ENCODE measurements at regions not wholly inside any gene's neighbourhood (a gene's known extent, or its start where the extent isn't known, plus 50 kb on each side); places are given as distances from the start of the nearest gene placed in this dataset.

DNA sequence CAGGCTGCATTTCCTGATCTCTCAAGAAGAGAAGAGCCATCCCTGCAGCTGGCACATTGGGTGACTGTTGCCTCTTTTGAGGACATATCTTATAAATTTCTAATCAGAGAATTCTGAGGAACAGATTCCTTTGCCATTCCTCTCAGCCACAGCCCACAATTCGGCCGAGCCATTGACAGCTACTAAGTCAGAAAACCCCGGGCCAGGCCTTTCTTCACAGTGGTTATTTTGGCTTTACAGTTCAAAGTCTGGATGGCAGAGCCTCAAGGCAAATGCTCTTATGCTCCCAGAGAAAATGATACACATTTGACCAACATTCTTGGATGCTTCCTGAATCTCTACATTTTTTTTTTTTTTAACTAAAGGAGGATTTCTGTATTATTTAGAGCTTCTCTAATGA is 138.4 kb upstream of the FRMD6 start:
- DNase-seq (ENCODE audit: low spot score) = no peak

DNA sequence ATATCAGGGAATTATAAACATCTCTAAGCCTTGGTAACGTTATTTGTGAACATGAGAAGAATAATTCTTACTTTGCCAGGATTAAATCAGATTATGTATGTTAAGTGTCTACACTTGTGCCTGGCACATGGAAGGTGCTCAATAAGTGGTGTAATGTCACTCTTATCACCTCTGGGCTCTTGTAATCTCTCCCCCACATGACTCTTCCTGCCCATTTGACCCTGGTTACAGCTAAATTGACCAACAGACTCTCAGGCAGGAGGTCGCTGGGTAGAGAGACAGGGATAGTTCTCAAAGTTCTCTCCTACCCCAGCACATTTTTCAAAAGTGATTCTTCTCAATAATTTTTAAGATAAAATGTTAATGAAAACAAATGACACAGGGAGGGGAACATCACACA is 137.8 kb upstream of the FRMD6 start:
- no peak for DNase-seq (ENCODE audit: low spot score)

GRCh38 chr14:51515611-51516010 is 136.1 kb upstream of the FRMD6 start:
- DNase-seq (ENCODE audit: low spot score) = no peak

- no peak for DNase-seq (ENCODE audit: low spot score)
These were observed 134.9 kb upstream of the FRMD6 start for GRCh38 chr14:51516706-51517395.

DNA sequence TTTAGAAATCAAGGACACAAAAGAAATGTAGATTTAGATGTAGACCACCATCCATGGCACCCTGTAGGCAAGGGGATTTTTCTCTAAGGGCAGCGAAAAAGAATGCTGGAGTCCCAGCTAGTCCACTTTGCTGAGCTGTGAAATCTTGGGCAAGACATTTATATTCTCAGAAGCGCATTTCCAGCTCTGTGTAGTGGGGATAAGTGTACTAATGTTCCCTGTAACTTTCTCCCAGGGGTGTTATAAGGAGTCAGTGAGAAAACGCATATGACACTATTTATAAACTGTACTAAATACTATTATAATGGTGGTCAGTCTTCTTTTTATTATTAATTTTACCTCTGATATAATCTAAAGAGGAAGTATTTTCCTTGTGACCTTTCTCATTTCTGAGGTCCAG is 133.4 kb upstream of the FRMD6 start:
- no peak for DNase-seq (ENCODE audit: low spot score)

DNA sequence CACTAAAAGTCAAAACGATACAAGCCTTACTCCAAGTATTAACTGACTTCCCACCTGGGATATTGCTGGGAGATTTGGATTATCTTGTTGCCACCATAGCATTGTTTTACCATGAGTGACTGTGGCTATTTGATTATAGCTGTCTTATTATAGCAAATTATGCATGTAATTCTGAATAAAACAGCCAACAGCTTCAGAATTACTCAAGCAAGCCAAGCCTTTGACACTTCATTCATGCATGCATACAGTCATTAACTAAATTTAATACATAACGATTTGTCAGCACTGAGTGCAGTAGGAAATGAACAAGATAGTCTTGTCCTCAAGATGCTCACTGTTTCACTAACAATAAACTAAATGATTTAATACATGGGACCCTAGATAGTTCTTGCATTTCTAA is 133.0 kb upstream of the FRMD6 start:
- DNase-seq (ENCODE audit: low spot score) = no peak

DNA sequence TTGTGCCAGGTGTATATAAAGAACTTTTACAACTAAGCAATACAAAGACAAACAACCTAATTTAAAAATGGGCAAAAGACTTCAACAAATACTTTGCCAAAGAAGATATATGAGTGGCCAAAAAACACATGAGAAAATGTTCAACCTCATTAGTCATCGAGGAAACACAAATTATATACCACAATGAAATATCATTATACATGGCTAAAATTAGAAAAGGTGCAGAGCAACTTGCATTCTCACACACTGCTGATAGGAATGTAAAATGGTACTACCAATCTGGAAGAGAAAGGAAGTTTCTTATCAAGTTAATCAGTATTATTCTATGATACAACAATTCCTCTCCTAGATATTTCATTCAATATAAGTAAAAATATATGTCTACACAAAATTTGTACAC is 131.6 kb upstream of the FRMD6 start:
- no peak for DNase-seq (ENCODE audit: low spot score)

DNA sequence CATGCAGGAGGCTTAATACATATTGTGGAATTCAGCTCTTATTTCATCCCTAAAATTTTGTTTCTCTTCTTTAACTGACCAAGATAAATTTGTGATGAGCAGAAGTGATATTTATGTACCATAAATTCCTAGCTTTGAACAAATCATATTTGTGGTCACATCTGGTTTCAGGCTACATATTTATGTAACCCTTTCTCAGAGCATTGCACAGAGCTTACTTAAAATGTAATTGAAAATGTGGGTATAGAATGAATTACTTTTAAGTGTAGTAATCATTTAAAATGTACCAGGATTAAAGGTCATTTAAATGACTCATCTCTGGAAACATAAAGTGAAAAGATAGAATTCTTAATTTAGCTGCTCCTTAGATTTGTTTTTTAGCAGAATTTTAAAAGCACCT is 129.9 kb upstream of the FRMD6 start:
- DNase-seq (ENCODE audit: low spot score) = no peak

GRCh38 chr14:51523243-51523642 is 128.5 kb upstream of the FRMD6 start:
- no peak for DNase-seq (ENCODE audit: low spot score)

DNA sequence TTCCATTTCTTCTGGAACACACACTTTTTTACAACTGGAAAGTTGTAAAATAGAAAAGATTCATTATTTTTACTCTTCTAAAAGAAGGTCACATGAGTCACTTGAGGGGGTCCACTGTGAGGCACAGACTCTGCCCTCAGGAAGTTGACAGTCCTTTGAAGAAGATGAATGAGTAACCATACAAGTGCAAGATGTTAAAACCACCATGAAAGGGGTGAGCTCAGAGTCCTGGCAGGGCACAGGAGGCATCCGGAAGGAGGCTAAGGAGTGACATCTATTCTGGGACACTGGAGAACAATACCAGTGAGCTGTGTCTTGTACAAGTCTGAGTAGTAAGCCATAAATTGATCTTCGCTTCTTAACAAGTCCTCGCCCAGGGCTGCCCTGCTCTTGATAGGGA is 126.0 kb upstream of the FRMD6 start:
- DNase-seq (ENCODE audit: low spot score) = no peak

- DNase-seq (ENCODE audit: low spot score) = no peak
These were observed 124.6 kb upstream of the FRMD6 start for GRCh38 chr14:51527073-51527472.

DNA sequence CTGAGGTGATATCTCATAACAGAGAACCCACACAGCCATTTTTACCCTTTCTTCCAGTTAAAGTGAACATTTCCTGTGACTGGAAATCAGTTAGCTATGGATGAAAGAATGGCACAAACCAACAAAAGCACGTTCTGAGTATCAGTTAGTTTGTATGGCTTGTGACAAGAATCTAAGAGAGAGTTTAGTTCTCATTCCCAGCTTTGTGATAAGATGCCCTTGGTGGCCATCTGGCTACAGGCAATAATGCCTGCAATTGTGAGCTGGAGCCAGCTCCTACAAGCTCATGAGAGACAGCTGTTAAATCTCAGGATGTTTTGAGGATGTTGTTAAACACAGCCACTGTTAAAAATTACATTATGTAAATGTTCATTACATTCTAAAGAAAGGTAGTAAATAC is 122.0 kb upstream of the FRMD6 start:
- DNase-seq (ENCODE audit: low spot score) = no peak

- no peak for DNase-seq (ENCODE audit: low spot score)
These were observed 118.5 kb upstream of the FRMD6 start for GRCh38 chr14:51533160-51533559.

- no peak for DNase-seq (ENCODE audit: low spot score)
These were observed 117.7 kb upstream of the FRMD6 start for GRCh38 chr14:51533872-51534553.

GRCh38 chr14:51534610-51535011 is 117.1 kb upstream of the FRMD6 start:
- DNase-seq (ENCODE audit: low spot score) = no peak

GRCh38 chr14:51535443-51536044 is 116.2 kb upstream of the FRMD6 start:
- no peak for DNase-seq (ENCODE audit: low spot score)

DNA sequence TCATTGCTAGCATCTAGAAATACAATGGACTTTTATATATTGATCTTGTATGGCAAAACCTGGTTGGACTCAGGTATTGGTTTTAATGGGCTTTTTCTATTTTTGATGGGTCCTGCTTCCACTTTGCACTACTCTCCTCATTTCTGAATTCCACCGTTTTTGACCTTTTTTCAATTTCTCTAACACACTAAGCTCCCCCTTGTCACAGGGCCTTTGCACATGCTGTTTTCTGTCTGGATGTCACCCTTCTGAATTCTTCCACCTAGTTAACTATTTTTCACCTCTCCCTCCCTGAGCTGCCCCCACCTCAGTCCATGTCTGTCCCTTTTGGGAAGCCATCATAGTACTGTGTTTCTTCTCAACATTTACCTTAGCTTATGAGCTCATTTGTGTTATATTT is 112.7 kb upstream of the FRMD6 start:
- DNase-seq (ENCODE audit: low spot score) = no peak

- no peak for DNase-seq (ENCODE audit: low spot score)
These were observed 112.1 kb upstream of the FRMD6 start for GRCh38 chr14:51539571-51540037.

DNA sequence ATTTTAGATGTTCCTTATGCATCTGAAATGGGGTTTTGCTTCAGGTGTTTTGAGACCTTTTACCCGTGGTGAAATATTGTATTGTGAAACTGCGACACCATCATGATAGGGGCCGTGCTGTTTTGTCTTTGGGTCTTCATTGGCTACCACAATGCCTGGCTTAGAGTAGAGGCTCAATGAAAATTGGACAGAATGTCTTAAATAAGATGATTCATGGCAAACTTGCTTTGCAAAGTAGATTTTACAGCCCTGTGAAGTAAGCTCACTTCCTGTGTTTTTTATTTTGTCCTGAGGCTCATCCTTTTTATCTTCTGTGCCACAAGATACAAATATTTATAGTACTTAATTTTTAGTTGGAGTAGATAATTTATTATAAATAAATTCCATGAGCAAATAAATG is 111.3 kb upstream of the FRMD6 start:
- no peak for DNase-seq (ENCODE audit: low spot score)

GRCh38 chr14:51544471-51544870 is 107.2 kb upstream of the FRMD6 start:
- no peak for DNase-seq (ENCODE audit: low spot score)

DNA sequence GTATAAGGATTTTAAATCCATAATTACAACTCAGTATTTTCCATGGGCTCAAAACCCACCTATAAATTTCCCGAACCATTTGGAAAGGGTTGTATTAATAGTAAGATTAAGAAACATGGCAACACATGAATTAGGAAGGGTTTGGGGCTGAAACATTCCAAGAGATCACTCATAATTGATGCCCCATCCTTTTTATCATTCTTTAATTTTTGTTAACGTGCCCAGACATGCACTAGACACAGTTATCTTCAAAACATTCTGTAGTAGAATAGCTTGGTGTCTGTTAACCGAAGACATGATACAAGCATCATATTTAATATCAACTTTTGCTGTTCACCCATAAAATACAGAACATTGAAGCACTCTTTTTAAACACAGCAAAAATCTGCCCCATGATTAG is 106.8 kb upstream of the FRMD6 start:
- no peak for DNase-seq (ENCODE audit: low spot score)

GRCh38 chr14:51545396-51545795 is 106.3 kb upstream of the FRMD6 start:
- no peak for DNase-seq (ENCODE audit: low spot score)

DNA sequence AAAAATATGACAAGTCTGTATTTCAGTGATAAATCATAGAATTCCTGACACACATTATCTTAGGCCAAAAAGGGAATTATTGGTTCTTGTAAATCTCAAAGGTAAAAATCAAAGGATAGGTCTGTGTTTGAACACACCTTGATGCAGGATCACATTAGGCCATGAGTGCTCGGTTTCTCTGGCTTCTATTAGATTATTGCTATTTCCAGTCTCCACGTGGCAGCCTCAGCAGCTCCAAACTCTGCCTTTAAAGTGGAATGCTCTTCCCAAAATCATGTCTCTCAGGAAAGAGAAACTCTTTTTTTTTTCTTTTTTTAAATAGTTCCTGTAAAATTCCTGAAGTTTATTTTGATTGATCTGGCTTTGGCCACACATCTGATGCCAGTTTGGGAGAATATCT is 105.6 kb upstream of the FRMD6 start:
- DNase-seq (ENCODE audit: low spot score) = no peak
